ENCODE measurements at regions not wholly inside any gene's neighbourhood (a gene's known extent, or its start where the extent isn't known, plus 50 kb on each side); places are given as distances from the start of the nearest gene placed in this dataset.

DNA sequence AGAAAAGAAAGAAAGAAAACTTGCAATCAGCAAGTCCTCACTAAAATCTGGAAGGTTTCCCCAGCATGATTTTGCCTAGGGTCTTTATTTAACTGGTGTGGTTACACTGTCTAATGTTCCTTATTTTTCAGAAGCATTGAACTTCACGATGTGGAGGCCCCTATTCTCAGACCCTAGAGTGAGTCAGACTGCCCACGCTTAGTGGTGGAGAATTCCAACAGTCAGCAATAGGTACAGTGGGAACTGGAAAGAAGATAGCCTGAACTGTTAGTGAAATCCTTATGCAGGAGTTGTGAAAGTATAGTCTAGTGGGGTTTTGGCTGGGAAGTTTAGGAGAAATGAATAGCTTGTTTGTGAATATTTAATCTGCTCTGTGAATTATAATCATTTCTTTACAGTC, 115.0 kb downstream of the FZD1 start:
- Histone ChIP-seq H3K79me2 (ENCODE audit: control insufficient read depth, insufficient read depth, low read length) (no peaks in the 10 kb centered on the region), H3K27ac (ENCODE audit: control insufficient read depth, insufficient read depth) (no peak overlapping the region), H3K36me3 (ENCODE audit: control insufficient read depth in 2 of 2, insufficient read depth in 2 of 2, low read length in 1 of 2) (no peaks in the 10 kb centered on the region), H2AFZ (ENCODE audit: control insufficient read depth, low read depth, low read length) (no peak overlapping the region), H3K27me3 (replicated peaks in 1 of 2; ENCODE audit: control insufficient read depth in 2 of 2, insufficient read depth in 2 of 2, low read length in 1 of 2) (no peaks in the 10 kb centered on the region), H3K4me3 (no peak overlapping the region), H4K20me1 (ENCODE audit: control insufficient read depth, insufficient read depth) (no peaks in the 10 kb centered on the region), H3K9me3 (replicated peaks; ENCODE audit: control insufficient read depth, insufficient read depth, low read length) (no peaks in the 10 kb centered on the region), H3K4me1 (ENCODE audit: control insufficient read depth, insufficient read depth, low read length) (no peaks in the 10 kb centered on the region), H3K9ac (ENCODE audit: control insufficient read depth, insufficient read depth, low read length) (no peak overlapping the region), H3K4me2 (ENCODE audit: control insufficient read depth, insufficient read depth) (no peak overlapping the region)
- TF ChIP-seq YBX1 (IDR thresholded peaks at IDR 0.05) (no peak), RAD21 (IDR thresholded peaks at IDR 0.05; ENCODE audit: insufficient read depth, low read depth, low read length) (no peak), RAD51 (IDR thresholded peaks at IDR 0.05) (no peak), BRCA1 (IDR thresholded peaks at IDR 0.05; ENCODE audit: low read depth, low read length) (no peak), POU2F2 (IDR thresholded peaks at IDR 0.05; ENCODE audit: borderline replicate concordance, low read depth, low read length) (no peak), RFX5 (IDR thresholded peaks at IDR 0.05; ENCODE audit: low read depth, low read length) (no peak), MYB (IDR thresholded peaks at IDR 0.05; ENCODE audit: borderline replicate concordance, low read depth, low read length) (no peak)
- TF ChIP-seq, protein P1, sequence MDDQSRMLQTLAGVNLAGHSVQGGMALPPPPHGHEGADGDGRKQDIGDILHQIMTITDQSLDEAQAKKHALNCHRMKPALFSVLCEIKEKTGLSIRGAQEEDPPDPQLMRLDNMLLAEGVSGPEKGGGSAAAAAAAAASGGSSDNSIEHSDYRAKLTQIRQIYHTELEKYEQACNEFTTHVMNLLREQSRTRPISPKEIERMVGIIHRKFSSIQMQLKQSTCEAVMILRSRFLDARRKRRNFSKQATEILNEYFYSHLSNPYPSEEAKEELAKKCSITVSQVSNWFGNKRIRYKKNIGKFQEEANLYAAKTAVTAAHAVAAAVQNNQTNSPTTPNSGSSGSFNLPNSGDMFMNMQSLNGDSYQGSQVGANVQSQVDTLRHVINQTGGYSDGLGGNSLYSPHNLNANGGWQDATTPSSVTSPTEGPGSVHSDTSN (IDR thresholded peaks at IDR 0.05; ENCODE audit: insufficient replicate concordance, low read depth, low read length): no peak
- TF ChIP-seq, protein P2, sequence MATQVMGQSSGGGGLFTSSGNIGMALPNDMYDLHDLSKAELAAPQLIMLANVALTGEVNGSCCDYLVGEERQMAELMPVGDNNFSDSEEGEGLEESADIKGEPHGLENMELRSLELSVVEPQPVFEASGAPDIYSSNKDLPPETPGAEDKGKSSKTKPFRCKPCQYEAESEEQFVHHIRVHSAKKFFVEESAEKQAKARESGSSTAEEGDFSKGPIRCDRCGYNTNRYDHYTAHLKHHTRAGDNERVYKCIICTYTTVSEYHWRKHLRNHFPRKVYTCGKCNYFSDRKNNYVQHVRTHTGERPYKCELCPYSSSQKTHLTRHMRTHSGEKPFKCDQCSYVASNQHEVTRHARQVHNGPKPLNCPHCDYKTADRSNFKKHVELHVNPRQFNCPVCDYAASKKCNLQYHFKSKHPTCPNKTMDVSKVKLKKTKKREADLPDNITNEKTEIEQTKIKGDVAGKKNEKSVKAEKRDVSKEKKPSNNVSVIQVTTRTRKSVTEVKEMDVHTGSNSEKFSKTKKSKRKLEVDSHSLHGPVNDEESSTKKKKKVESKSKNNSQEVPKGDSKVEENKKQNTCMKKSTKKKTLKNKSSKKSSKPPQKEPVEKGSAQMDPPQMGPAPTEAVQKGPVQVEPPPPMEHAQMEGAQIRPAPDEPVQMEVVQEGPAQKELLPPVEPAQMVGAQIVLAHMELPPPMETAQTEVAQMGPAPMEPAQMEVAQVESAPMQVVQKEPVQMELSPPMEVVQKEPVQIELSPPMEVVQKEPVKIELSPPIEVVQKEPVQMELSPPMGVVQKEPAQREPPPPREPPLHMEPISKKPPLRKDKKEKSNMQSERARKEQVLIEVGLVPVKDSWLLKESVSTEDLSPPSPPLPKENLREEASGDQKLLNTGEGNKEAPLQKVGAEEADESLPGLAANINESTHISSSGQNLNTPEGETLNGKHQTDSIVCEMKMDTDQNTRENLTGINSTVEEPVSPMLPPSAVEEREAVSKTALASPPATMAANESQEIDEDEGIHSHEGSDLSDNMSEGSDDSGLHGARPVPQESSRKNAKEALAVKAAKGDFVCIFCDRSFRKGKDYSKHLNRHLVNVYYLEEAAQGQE (IDR thresholded peaks at IDR 0.05; ENCODE audit: low read depth, low read length): no peak
- TF ChIP-seq, protein P3, sequence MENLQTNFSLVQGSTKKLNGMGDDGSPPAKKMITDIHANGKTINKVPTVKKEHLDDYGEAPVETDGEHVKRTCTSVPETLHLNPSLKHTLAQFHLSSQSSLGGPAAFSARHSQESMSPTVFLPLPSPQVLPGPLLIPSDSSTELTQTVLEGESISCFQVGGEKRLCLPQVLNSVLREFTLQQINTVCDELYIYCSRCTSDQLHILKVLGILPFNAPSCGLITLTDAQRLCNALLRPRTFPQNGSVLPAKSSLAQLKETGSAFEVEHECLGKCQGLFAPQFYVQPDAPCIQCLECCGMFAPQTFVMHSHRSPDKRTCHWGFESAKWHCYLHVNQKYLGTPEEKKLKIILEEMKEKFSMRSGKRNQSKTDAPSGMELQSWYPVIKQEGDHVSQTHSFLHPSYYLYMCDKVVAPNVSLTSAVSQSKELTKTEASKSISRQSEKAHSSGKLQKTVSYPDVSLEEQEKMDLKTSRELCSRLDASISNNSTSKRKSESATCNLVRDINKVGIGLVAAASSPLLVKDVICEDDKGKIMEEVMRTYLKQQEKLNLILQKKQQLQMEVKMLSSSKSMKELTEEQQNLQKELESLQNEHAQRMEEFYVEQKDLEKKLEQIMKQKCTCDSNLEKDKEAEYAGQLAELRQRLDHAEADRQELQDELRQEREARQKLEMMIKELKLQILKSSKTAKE (IDR thresholded peaks at IDR 0.05; ENCODE audit: low read depth, poor library complexity, severe bottlenecking): no peak
- TF ChIP-seq, protein P4, sequence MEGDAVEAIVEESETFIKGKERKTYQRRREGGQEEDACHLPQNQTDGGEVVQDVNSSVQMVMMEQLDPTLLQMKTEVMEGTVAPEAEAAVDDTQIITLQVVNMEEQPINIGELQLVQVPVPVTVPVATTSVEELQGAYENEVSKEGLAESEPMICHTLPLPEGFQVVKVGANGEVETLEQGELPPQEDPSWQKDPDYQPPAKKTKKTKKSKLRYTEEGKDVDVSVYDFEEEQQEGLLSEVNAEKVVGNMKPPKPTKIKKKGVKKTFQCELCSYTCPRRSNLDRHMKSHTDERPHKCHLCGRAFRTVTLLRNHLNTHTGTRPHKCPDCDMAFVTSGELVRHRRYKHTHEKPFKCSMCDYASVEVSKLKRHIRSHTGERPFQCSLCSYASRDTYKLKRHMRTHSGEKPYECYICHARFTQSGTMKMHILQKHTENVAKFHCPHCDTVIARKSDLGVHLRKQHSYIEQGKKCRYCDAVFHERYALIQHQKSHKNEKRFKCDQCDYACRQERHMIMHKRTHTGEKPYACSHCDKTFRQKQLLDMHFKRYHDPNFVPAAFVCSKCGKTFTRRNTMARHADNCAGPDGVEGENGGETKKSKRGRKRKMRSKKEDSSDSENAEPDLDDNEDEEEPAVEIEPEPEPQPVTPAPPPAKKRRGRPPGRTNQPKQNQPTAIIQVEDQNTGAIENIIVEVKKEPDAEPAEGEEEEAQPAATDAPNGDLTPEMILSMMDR (IDR thresholded peaks at IDR 0.05 in 2 of 3, conservative IDR thresholded peaks at IDR 0.05 in 1 of 3; ENCODE audit: control insufficient read depth in 2 of 3, extremely low read depth in 1 of 3, insufficient read depth in 1 of 3, low read depth in 3 of 3, low read length in 3 of 3): no peak
- RAD21 ChIA-PET (ENCODE audit: unreplicated experiment): no interaction called here
- no peak for FAIRE-seq
- intact Hi-C loops (cut with micrococcal nuclease; ENCODE audit: unreplicated experiment): no loop called here
- SMC1A ChIA-PET (ENCODE audit: uncharacterized antibody, unreplicated experiment): no interaction called here
- no peak for ATAC-seq
- CTCF ChIA-PET: no interaction called here
- 11% methylated on average over 2 of the region's 2 CpGs for WGBS (ENCODE audit: insufficient coverage, insufficient replicate concordance, low lambda C conversion rate, missing lambda C conversion rate)
- POLR2A ChIA-PET: no interaction called here
- no peak for DNase-seq (ENCODE audit: low read depth, low spot score)
- BruUV-seq (replicated peaks): no TSS peak
- in situ Hi-C loops (cut with MboI): no loop called here
